Effector memory CD8-positive, alpha-beta T cell (primary cell): ENCODE measurements at regions not wholly inside any gene's neighbourhood (a gene's known extent, or its start where the extent isn't known, plus 50 kb on each side); places are given as distances from the start of the nearest gene placed in this dataset.
"Not testable (repeated sequence)": the region's sequence is repeated elsewhere in the genome, so short reads cannot be mapped to it uniquely, and the experiment has no call there.

Source experiments
- ATAC-seq: fragments of 150-1000 bp; cut with Tn5 transposase; replicated peaks from 2 replicates; pipeline ENCODE4 v1.10.0; 2021; ENCODE audit warnings: mild to moderate bottlenecking, moderate library complexity
- DNase-seq, 3 experiments: peaks; one replicate each; pipeline ENCODE4 v3.0.0; 2021
- H3K27ac Mint-ChIP-seq, 2 donors: one replicate each; pipeline ENCODE4 v1.8.0; 2022; ENCODE audit warnings: mild to moderate bottlenecking in 2 of 2, mixed read lengths in 2 of 2, moderate library complexity in 2 of 2
- H3K27me3 Mint-ChIP-seq, 2 donors: one replicate each; pipeline ENCODE4 v1.8.0; 2022; ENCODE audit warnings: mixed read lengths in 2 of 2
- H3K36me3 Mint-ChIP-seq: one replicate; pipeline ENCODE4 v1.8.0; 2022; ENCODE audit warnings: mild to moderate bottlenecking, moderate library complexity, mixed read lengths; ENCODE audit not compliant: insufficient read depth
- H3K4me1 Mint-ChIP-seq, 2 donors: one replicate each; pipeline ENCODE4 v1.8.0; 2022; ENCODE audit warnings: low read depth in 2 of 2, mixed read lengths in 2 of 2
- H3K4me3 Mint-ChIP-seq, 2 donors: one replicate each; pipeline ENCODE4 v1.8.0; 2022; ENCODE audit warnings: mild to moderate bottlenecking in 2 of 2, mixed read lengths in 2 of 2, moderate library complexity in 2 of 2
- H3K9me3 Mint-ChIP-seq, 2 donors: one replicate each; pipeline ENCODE4 v1.8.0; 2022; ENCODE audit warnings: mixed read lengths in 2 of 2

DNA sequence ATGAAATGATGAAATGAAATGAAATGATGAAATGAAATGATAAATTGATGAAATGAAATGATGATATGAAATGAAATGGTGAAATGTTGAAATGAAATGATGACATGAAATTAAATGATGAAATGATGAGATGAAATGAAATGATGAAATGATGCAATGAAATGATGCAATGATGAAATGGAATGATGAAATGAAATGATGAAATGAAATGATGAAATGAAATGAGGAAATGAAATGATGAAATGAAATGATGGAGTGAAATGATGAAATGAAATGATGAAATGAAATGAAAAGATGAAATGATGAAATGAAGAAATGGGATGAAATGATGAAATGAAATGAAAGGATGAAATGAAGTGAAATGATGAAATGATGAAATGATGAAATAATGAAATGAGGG lies 558.9 kb downstream of the TP53TG3F start:
- not testable (repeated sequence) for H3K4me3 Mint-ChIP-seq, H3K4me1 Mint-ChIP-seq, H3K27ac Mint-ChIP-seq, ATAC-seq, H3K36me3 Mint-ChIP-seq, H3K27me3 Mint-ChIP-seq, DNase-seq
- peaks cover 10 to 30% of the 10 kb centered on the region in 2 donors for H3K9me3 Mint-ChIP-seq

GRCh38 chr16:34050787-34051320 lies 591.4 kb downstream of the TP53TG3F start:
- ATAC-seq (no peak), DNase-seq (no peak)
- H3K9me3 Mint-ChIP-seq: peaks cover 14 to 25% of the 10 kb centered on the region in 2 donors
- peaks cover 2% of the 10 kb centered on the region for H3K36me3 Mint-ChIP-seq
- H3K4me1 Mint-ChIP-seq: no peaks in the 10 kb centered on the region
- H3K4me3 Mint-ChIP-seq: no peak overlapping the region
- no peaks in the 10 kb centered on the region for H3K27me3 Mint-ChIP-seq
- no peak overlapping the region for H3K27ac Mint-ChIP-seq

- Mint-ChIP-seq H3K9me3 (peaks cover 13 to 21% of the 10 kb centered on the region in 2 donors), H3K4me1 (no peaks in the 10 kb centered on the region), H3K27ac (no peak overlapping the region), H3K27me3 (no peaks in the 10 kb centered on the region), H3K36me3 (peaks cover 2% of the 10 kb centered on the region), H3K4me3 (no peak overlapping the region)
- ATAC-seq: no peak
- no peak for DNase-seq
Observed at GRCh38 chr16:34054137-34054536, 594.7 kb downstream of the TP53TG3F start.

DNA sequence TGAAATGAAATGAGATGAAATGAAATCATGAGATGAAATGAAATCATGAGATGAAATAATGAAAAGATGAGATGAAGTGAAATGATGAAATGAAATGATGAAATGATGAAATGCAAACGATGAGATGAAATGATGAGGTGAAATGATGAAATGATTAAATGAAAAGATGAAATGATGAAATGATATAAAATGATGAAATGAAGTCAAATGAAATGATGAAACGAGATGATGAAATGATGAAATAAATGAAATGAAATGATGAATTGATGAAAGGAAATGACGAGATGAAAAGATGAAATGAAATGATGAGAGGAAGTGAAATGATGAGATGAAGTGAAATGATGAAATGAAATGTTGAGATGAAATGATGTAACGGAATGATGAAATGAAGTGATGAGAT lies 595.6 kb downstream of the TP53TG3F start:
- peaks cover 2% of the 10 kb centered on the region for H3K36me3 Mint-ChIP-seq
- H3K9me3 Mint-ChIP-seq: peaks cover 13 to 21% of the 10 kb centered on the region in 2 donors
- no peak overlapping the region for H3K27ac Mint-ChIP-seq
- no peaks in the 10 kb centered on the region for H3K4me1 Mint-ChIP-seq
- ATAC-seq (no peak), DNase-seq (no peak)
- H3K4me3 Mint-ChIP-seq: no peak overlapping the region
- no peaks in the 10 kb centered on the region for H3K27me3 Mint-ChIP-seq

- peaks cover 34 to 41% of the 10 kb centered on the region in 2 donors for H3K9me3 Mint-ChIP-seq
- not testable (repeated sequence) for H3K4me3 Mint-ChIP-seq, DNase-seq, H3K4me1 Mint-ChIP-seq, H3K27me3 Mint-ChIP-seq, H3K36me3 Mint-ChIP-seq, H3K27ac Mint-ChIP-seq, ATAC-seq
Observed at GRCh38 chr16:34062620-34063253, 603.3 kb downstream of the TP53TG3F start.

GRCh38 chr16:34063498-34064157 lies 604.2 kb downstream of the TP53TG3F start:
- H3K27me3 Mint-ChIP-seq, H3K36me3 Mint-ChIP-seq, H3K4me1 Mint-ChIP-seq, H3K4me3 Mint-ChIP-seq, ATAC-seq, H3K27ac Mint-ChIP-seq, DNase-seq: not testable (repeated sequence)
- H3K9me3 Mint-ChIP-seq: peaks cover 34 to 41% of the 10 kb centered on the region in 2 donors

DNA sequence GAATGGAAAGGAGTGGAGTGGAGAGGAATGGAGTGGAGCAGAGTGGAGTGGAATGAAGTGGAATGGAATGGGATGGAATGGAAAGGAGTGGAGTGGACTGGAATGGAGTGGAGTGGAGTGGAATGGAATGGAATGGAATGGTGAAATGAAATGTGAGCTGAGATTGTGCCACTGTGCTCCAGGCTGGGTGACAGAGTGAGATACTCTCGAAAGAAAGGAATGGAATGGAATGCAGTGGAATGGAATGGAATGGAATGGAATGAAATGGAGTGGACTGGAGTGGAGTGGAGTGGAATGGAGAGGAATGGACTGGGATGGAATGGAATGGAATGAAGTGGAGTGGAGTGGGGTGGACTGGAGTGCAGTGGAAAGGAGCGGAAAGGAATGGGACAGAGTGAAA lies 605.2 kb downstream of the TP53TG3F start:
- not testable (repeated sequence) for H3K4me1 Mint-ChIP-seq, H3K27ac Mint-ChIP-seq, DNase-seq, H3K36me3 Mint-ChIP-seq, H3K4me3 Mint-ChIP-seq, ATAC-seq, H3K27me3 Mint-ChIP-seq
- peaks cover 34 to 41% of the 10 kb centered on the region in 2 donors for H3K9me3 Mint-ChIP-seq

- not testable (repeated sequence) for H3K4me3 Mint-ChIP-seq, H3K27ac Mint-ChIP-seq, H3K36me3 Mint-ChIP-seq, H3K27me3 Mint-ChIP-seq, ATAC-seq, H3K4me1 Mint-ChIP-seq, DNase-seq
- H3K9me3 Mint-ChIP-seq: peaks cover 16 to 24% of the 10 kb centered on the region in 2 donors
Observed at GRCh38 chr16:34069731-34070130, 610.3 kb downstream of the TP53TG3F start.

DNA sequence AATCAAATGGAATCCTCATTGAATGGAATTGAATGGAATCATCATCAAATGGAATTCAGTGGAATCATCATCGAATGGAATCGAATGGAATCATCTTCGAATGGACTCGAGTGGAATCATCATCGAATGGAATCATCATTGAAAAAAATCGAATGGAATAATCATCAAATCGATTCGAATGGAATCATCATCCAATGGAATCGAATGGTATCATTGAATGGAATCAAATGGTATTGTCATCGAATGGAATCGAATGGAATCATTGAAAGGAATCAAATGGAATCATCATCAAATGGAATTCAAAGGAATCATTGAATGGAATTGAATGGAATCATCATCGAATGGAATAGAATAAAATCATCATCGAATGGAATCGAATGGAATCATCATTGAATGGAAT lies 619.3 kb downstream of the TP53TG3F start:
- Mint-ChIP-seq H3K4me1 (no peaks in the 10 kb centered on the region), H3K4me3 (no peak overlapping the region), H3K9me3 (peaks cover 4 to 74% of the 10 kb centered on the region in 2 donors), H3K27ac (no peak overlapping the region), H3K27me3 (no peaks in the 10 kb centered on the region), H3K36me3 (peaks cover 2% of the 10 kb centered on the region)
- DNase-seq (no peak), ATAC-seq (no peak)

DNA sequence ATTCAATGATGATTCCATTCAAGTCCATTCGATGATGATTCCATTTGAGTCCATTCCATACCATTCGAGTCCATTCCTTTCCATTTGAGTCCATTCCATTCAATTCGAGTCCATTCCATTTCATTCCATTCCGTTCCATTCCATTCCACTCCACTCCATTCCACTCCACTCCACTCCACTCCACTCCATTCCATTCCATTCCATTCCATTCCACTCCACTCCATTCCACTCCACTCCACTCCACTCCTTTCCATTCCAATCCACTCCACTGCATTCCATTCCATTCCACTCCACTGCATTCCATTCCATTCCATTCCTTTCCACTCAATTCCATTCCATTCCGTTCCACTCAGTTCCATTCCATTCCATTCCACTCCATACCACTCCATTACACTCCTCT lies 625.6 kb downstream of the TP53TG3F start:
- not testable (repeated sequence) for H3K4me1 Mint-ChIP-seq, H3K27ac Mint-ChIP-seq, ATAC-seq, H3K4me3 Mint-ChIP-seq, H3K27me3 Mint-ChIP-seq, DNase-seq, H3K36me3 Mint-ChIP-seq
- peaks cover 21 to 67% of the 10 kb centered on the region in 2 donors for H3K9me3 Mint-ChIP-seq

GRCh38 chr16:34095006-34095405 lies 635.6 kb downstream of the TP53TG3F start:
- ATAC-seq, H3K36me3 Mint-ChIP-seq, H3K4me1 Mint-ChIP-seq, H3K27me3 Mint-ChIP-seq, DNase-seq, H3K27ac Mint-ChIP-seq, H3K4me3 Mint-ChIP-seq: not testable (repeated sequence)
- peaks cover 35 to 57% of the 10 kb centered on the region in 2 donors for H3K9me3 Mint-ChIP-seq

DNA sequence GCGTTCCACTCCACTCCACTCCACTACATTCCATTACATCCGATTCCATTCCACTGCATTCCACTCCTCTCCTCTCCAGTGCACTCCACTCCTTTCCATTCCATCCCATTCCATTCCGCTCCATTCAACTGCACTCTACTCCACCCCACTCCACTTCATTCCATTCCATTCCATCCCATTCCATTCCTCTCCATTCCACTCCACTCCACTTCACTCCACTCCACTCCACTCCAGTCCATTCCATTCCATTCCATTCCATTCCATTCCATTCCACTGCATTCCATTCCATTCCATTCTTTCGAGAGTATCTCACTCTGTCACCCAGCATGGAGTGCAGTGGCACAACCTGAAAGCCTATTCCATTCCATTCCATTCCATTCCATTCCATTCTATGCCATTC lies 637.5 kb downstream of the TP53TG3F start:
- H3K36me3 Mint-ChIP-seq: not testable (repeated sequence)

DNA sequence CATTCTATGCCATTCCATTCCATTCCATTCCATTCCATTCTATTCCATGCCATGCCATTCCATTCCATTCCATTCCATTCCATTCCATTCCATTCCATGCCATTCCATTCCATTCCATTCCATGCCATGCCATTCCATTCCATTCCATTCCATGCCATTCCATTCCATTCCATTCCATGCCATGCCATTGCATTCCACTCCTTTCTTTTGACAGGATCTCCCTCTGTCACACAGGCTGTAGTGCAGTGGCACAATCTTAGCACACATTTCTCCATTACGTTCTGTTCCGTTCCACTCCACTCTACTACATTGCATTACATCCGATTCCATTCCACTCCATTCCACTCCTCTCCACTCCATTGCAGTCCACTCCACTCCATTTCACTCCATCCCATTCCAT lies 637.9 kb downstream of the TP53TG3F start:
- not testable (repeated sequence) for H3K4me1 Mint-ChIP-seq, H3K4me3 Mint-ChIP-seq, DNase-seq, H3K36me3 Mint-ChIP-seq, ATAC-seq, H3K27me3 Mint-ChIP-seq, H3K27ac Mint-ChIP-seq
- H3K9me3 Mint-ChIP-seq: peaks cover 32 to 39% of the 10 kb centered on the region in 2 donors

More for the DNA sequence above, 637.5 kb downstream of the TP53TG3F start:
- H3K4me1 Mint-ChIP-seq, H3K27me3 Mint-ChIP-seq, ATAC-seq, DNase-seq, H3K27ac Mint-ChIP-seq, H3K4me3 Mint-ChIP-seq: not testable (repeated sequence)
- peaks cover 32 to 39% of the 10 kb centered on the region in 2 donors for H3K9me3 Mint-ChIP-seq

DNA sequence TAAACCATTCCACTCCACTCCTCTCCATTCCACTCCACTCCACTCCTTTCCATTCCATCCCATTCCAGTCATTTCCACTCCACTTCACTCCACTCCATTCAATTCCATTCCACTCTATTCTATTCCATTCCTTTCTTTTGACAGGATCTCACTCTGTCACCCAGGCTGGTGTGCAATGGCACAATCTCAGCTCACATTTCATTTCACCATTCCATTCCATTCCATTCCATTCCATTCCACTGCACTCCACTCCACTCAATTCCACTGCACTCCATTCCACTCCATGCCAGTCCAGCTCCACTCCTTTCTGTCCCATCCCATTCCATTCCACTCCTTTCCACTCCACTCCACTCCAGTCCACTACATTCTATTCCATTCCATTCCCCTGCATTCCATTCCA lies 638.6 kb downstream of the TP53TG3F start:
- not testable (repeated sequence) for H3K36me3 Mint-ChIP-seq, H3K4me1 Mint-ChIP-seq, DNase-seq, H3K27me3 Mint-ChIP-seq, ATAC-seq, H3K4me3 Mint-ChIP-seq, H3K27ac Mint-ChIP-seq
- H3K9me3 Mint-ChIP-seq: peaks cover 32 to 39% of the 10 kb centered on the region in 2 donors
